ENCODE measurements at regions not wholly inside any gene's neighbourhood (a gene's known extent, or its start where the extent isn't known, plus 50 kb on each side); places are given as distances from the start of the nearest gene placed in this dataset.
A peak's percentile ranks its signal among the peaks of the same experiment; 100 is the strongest.

GRCh38 chr4:66590488-66591215 is 920.4 kb upstream of the EPHA5 start:
- no peaks in the 10 kb centered on the region for H3K36me3 ChIP-seq (ENCODE audit: control insufficient read depth, low read length)
- H3K4me3 ChIP-seq (ENCODE audit: low read length) = no peak overlapping the region
- no peaks in the 10 kb centered on the region for H4K20me1 ChIP-seq (ENCODE audit: control insufficient read depth, insufficient read depth, low read depth, low read length)
- H3K4me2 ChIP-seq (ENCODE audit: low read length) = no peak overlapping the region
- no peak for TF ChIP-seq EZH2phosphoT487 (IDR thresholded peaks at IDR 0.05; ENCODE audit: borderline replicate concordance, low read length)
- TF ChIP-seq CTCF (IDR thresholded peaks at IDR 0.05; ENCODE audit: low read depth, low read length, poor library complexity, severe bottlenecking) = no peak
- H3K79me2 ChIP-seq (ENCODE audit: control insufficient read depth, low read length) = no peaks in the 10 kb centered on the region
- no peaks in the 10 kb centered on the region for H3F3A ChIP-seq (ENCODE audit: control insufficient read depth, insufficient read depth)
- no peaks in the 10 kb centered on the region for H3K27me3 ChIP-seq (ENCODE audit: control insufficient read depth, low read length)
- peaks cover 15% of the 10 kb centered on the region for H3K4me1 ChIP-seq (ENCODE audit: control insufficient read depth, low read length)
- no peaks in the 10 kb centered on the region for H3K9me3 ChIP-seq (ENCODE audit: control insufficient read depth, insufficient read depth, low read length)
- no peak overlapping the region for H3K27ac ChIP-seq (ENCODE audit: low read depth, low read length)
- H3K9me2 ChIP-seq (replicated peaks; ENCODE audit: control insufficient read depth, low read length) = no peaks in the 10 kb centered on the region

GRCh38 chr4:66589183-66589582 is 918.9 kb upstream of the EPHA5 start:
- H3K9me2 ChIP-seq (replicated peaks; ENCODE audit: control insufficient read depth, low read length) = no peaks in the 10 kb centered on the region
- no peaks in the 10 kb centered on the region for H3K79me2 ChIP-seq (ENCODE audit: control insufficient read depth, low read length)
- H3K4me2 ChIP-seq (ENCODE audit: low read length) = no peak overlapping the region
- no peaks in the 10 kb centered on the region for H3K36me3 ChIP-seq (ENCODE audit: control insufficient read depth, low read length)
- no peaks in the 10 kb centered on the region for H4K20me1 ChIP-seq (ENCODE audit: control insufficient read depth, insufficient read depth, low read depth, low read length)
- H3K9me3 ChIP-seq (ENCODE audit: control insufficient read depth, insufficient read depth, low read length) = no peaks in the 10 kb centered on the region
- no peaks in the 10 kb centered on the region for H3F3A ChIP-seq (ENCODE audit: control insufficient read depth, insufficient read depth)
- H3K27me3 ChIP-seq (ENCODE audit: control insufficient read depth, low read length) = no peaks in the 10 kb centered on the region
- peaks cover 26% of the 10 kb centered on the region for H3K4me1 ChIP-seq (ENCODE audit: control insufficient read depth, low read length)
- TF ChIP-seq EZH2phosphoT487 (IDR thresholded peaks at IDR 0.05; ENCODE audit: borderline replicate concordance, low read length) (no peak), CTCF (IDR thresholded peaks at IDR 0.05; ENCODE audit: low read depth, low read length, poor library complexity, severe bottlenecking) (no peak)
- H3K27ac ChIP-seq (ENCODE audit: low read depth, low read length) = no peak overlapping the region
- H3K4me3 ChIP-seq (ENCODE audit: low read length) = no peak overlapping the region

- peak overlapping the region; percentile 85 for H3K4me2 ChIP-seq (ENCODE audit: low read length)
- no peaks in the 10 kb centered on the region for H3K9me2 ChIP-seq (replicated peaks; ENCODE audit: control insufficient read depth, low read length)
- peaks cover 26% of the 10 kb centered on the region for H3K4me1 ChIP-seq (ENCODE audit: control insufficient read depth, low read length)
- peak overlapping the region; percentile 65 for H3K4me3 ChIP-seq (ENCODE audit: low read length)
- H3K79me2 ChIP-seq (ENCODE audit: control insufficient read depth, low read length) = no peaks in the 10 kb centered on the region
- H3K27ac ChIP-seq (ENCODE audit: low read depth, low read length) = no peak overlapping the region; the same call in 1 of the 2 replicates
- H3K9me3 ChIP-seq (ENCODE audit: control insufficient read depth, insufficient read depth, low read length) = no peaks in the 10 kb centered on the region
- H3K36me3 ChIP-seq (ENCODE audit: control insufficient read depth, low read length) = no peaks in the 10 kb centered on the region
- H3K27me3 ChIP-seq (ENCODE audit: control insufficient read depth, low read length) = no peaks in the 10 kb centered on the region
- no peaks in the 10 kb centered on the region for H3F3A ChIP-seq (ENCODE audit: control insufficient read depth, insufficient read depth)
- TF ChIP-seq CTCF (IDR thresholded peaks at IDR 0.05; ENCODE audit: low read depth, low read length, poor library complexity, severe bottlenecking) (no peak), EZH2phosphoT487 (IDR thresholded peaks at IDR 0.05; ENCODE audit: borderline replicate concordance, low read length) (no peak)
- no peaks in the 10 kb centered on the region for H4K20me1 ChIP-seq (ENCODE audit: control insufficient read depth, insufficient read depth, low read depth, low read length)
Observed at GRCh38 chr4:66585767-66586166, 915.5 kb upstream of the EPHA5 start.
